Activated naive CD8-positive, alpha-beta T cell treated with anti-CD3 and anti-CD28 coated beads, Interleukin-2, amount 50 U/mL, for 24 hours (primary cell): ENCODE measurements at regions not wholly inside any gene's neighbourhood (a gene's known extent, or its start where the extent isn't known, plus 50 kb on each side); places are given as distances from the start of the nearest gene placed in this dataset.

ENCODE experiments used
- ATAC-seq: fragments of 150-1000 bp; cut with Tn5 transposase; one replicate; pipeline ENCODE4 v1.10.0; 2021
- DNase-seq: peaks from one replicate; pipeline ENCODE4 v3.0.0; 2021
- H3K27ac Mint-ChIP-seq: one replicate; pipeline ENCODE4 v1.8.0; 2021; ENCODE audit warnings: mild to moderate bottlenecking, mixed read lengths
- H3K27me3 Mint-ChIP-seq: one replicate; pipeline ENCODE4 v1.8.0; 2021; ENCODE audit warnings: mixed read lengths
- H3K36me3 Mint-ChIP-seq: one replicate; pipeline ENCODE4 v1.8.0; 2021; ENCODE audit warnings: low read depth, mixed read lengths
- H3K4me1 Mint-ChIP-seq: one replicate; pipeline ENCODE4 v1.8.0; 2021; ENCODE audit warnings: mixed read lengths
- H3K4me3 Mint-ChIP-seq: one replicate; pipeline ENCODE4 v1.8.0; 2021; ENCODE audit warnings: mild to moderate bottlenecking, moderate library complexity, mixed read lengths
- H3K9me3 Mint-ChIP-seq: one replicate; pipeline ENCODE4 v1.8.0; 2021; ENCODE audit warnings: mixed read lengths

GRCh38 chr14:97723819-97724218, 926.6 kb downstream of the VRK1 start:
- Mint-ChIP-seq H3K27ac (peak overlapping the region; percentile 96), H3K9me3 (peaks cover 16% of the 10 kb centered on the region), H3K4me1 (peaks cover 67% of the 10 kb centered on the region), H3K36me3 (no peaks in the 10 kb centered on the region), H3K4me3 (peak overlapping the region; percentile 82), H3K27me3 (no peaks in the 10 kb centered on the region)
- ATAC-seq (peak; percentile 31), DNase-seq (no peak)

- no peaks in the 10 kb centered on the region for H3K27me3 Mint-ChIP-seq
- peaks cover 62% of the 10 kb centered on the region for H3K4me1 Mint-ChIP-seq
- peak overlapping the region; percentile 82 for H3K4me3 Mint-ChIP-seq
- peak overlapping the region; percentile 96 for H3K27ac Mint-ChIP-seq
- peak; percentile 88 for ATAC-seq
- no peaks in the 10 kb centered on the region for H3K36me3 Mint-ChIP-seq
- DNase-seq, result peak; percentile 37
- peaks cover 17% of the 10 kb centered on the region for H3K9me3 Mint-ChIP-seq
Measured at GRCh38 chr14:97724265-97724731, 927.1 kb downstream of the VRK1 start.

- no peak for ATAC-seq
- peaks cover 54% of the 10 kb centered on the region for H3K4me1 Mint-ChIP-seq
- H3K4me3 Mint-ChIP-seq, result no peak overlapping the region
Measured at GRCh38 chr14:97726676-97727075, 929.5 kb downstream of the VRK1 start.

GRCh38 chr14:97730706-97731105, 933.5 kb downstream of the VRK1 start:
- no peaks in the 10 kb centered on the region for H3K36me3 Mint-ChIP-seq
- H3K27ac Mint-ChIP-seq, result no peak overlapping the region
- no peaks in the 10 kb centered on the region for H3K27me3 Mint-ChIP-seq
- no peak overlapping the region for H3K4me3 Mint-ChIP-seq
- no peak for ATAC-seq
- H3K9me3 Mint-ChIP-seq, result peaks cover 7% of the 10 kb centered on the region
- no peak for DNase-seq
- H3K4me1 Mint-ChIP-seq, result peaks cover 21% of the 10 kb centered on the region

More at GRCh38 chr14:97726676-97727075, 929.5 kb downstream of the VRK1 start:
- Mint-ChIP-seq H3K36me3 (no peaks in the 10 kb centered on the region), H3K27me3 (no peaks in the 10 kb centered on the region), H3K9me3 (peaks cover 12% of the 10 kb centered on the region), H3K27ac (no peak overlapping the region)
- DNase-seq, result no peak

GRCh38 chr14:97731800-97732199, 934.6 kb downstream of the VRK1 start:
- ATAC-seq (no peak), DNase-seq (no peak)
- Mint-ChIP-seq H3K27ac (no peak overlapping the region), H3K36me3 (no peaks in the 10 kb centered on the region), H3K4me3 (no peak overlapping the region), H3K4me1 (peaks cover 11% of the 10 kb centered on the region), H3K27me3 (no peaks in the 10 kb centered on the region), H3K9me3 (peaks cover 7% of the 10 kb centered on the region)

GRCh38 chr14:97747316-97747715, 950.1 kb downstream of the VRK1 start:
- Mint-ChIP-seq H3K27me3 (no peaks in the 10 kb centered on the region), H3K4me1 (no peaks in the 10 kb centered on the region), H3K9me3 (no peaks in the 10 kb centered on the region), H3K36me3 (no peaks in the 10 kb centered on the region), H3K27ac (no peak overlapping the region), H3K4me3 (no peak overlapping the region)
- ATAC-seq (no peak), DNase-seq (no peak)

GRCh38 chr14:97748616-97749015, 951.4 kb downstream of the VRK1 start:
- ATAC-seq (no peak), DNase-seq (no peak)
- no peaks in the 10 kb centered on the region for H3K27me3 Mint-ChIP-seq
- no peaks in the 10 kb centered on the region for H3K36me3 Mint-ChIP-seq
- no peaks in the 10 kb centered on the region for H3K9me3 Mint-ChIP-seq
- no peak overlapping the region for H3K4me3 Mint-ChIP-seq
- no peaks in the 10 kb centered on the region for H3K4me1 Mint-ChIP-seq
- H3K27ac Mint-ChIP-seq, result no peak overlapping the region

GRCh38 chr14:97757491-97757890, 960.3 kb downstream of the VRK1 start:
- H3K36me3 Mint-ChIP-seq, result no peaks in the 10 kb centered on the region
- no peaks in the 10 kb centered on the region for H3K27me3 Mint-ChIP-seq
- no peak overlapping the region for H3K27ac Mint-ChIP-seq
- no peaks in the 10 kb centered on the region for H3K9me3 Mint-ChIP-seq
- H3K4me3 Mint-ChIP-seq, result no peak overlapping the region
- DNase-seq (no peak), ATAC-seq (no peak)
- peaks cover 4% of the 10 kb centered on the region for H3K4me1 Mint-ChIP-seq

- Mint-ChIP-seq H3K27ac (no peak overlapping the region), H3K36me3 (no peaks in the 10 kb centered on the region)
- DNase-seq, result no peak
Measured at GRCh38 chr14:97760050-97760449, 962.9 kb downstream of the VRK1 start.

GRCh38 chr14:97762386-97762785, 965.2 kb downstream of the VRK1 start:
- ATAC-seq (no peak), DNase-seq (no peak)
- Mint-ChIP-seq H3K27me3 (no peaks in the 10 kb centered on the region), H3K27ac (no peak overlapping the region), H3K4me3 (no peak overlapping the region), H3K9me3 (no peaks in the 10 kb centered on the region), H3K4me1 (peaks cover 9% of the 10 kb centered on the region), H3K36me3 (no peaks in the 10 kb centered on the region)

More at GRCh38 chr14:97760050-97760449, 962.9 kb downstream of the VRK1 start:
- Mint-ChIP-seq H3K4me3 (no peak overlapping the region), H3K27me3 (no peaks in the 10 kb centered on the region), H3K9me3 (no peaks in the 10 kb centered on the region), H3K4me1 (peaks cover 9% of the 10 kb centered on the region)
- ATAC-seq, result no peak

GRCh38 chr14:97771340-97772045, 974.3 kb downstream of the VRK1 start:
- Mint-ChIP-seq H3K27me3 (no peaks in the 10 kb centered on the region), H3K27ac (no peak overlapping the region), H3K4me3 (no peak overlapping the region), H3K36me3 (no peaks in the 10 kb centered on the region), H3K9me3 (no peaks in the 10 kb centered on the region), H3K4me1 (no peaks in the 10 kb centered on the region)
- DNase-seq, result no peak
- ATAC-seq, result no peak

- no peak overlapping the region for H3K4me3 Mint-ChIP-seq
- peaks cover 14% of the 10 kb centered on the region for H3K4me1 Mint-ChIP-seq
- no peak overlapping the region for H3K27ac Mint-ChIP-seq
- ATAC-seq, result no peak
- DNase-seq, result no peak
- no peaks in the 10 kb centered on the region for H3K9me3 Mint-ChIP-seq
- no peaks in the 10 kb centered on the region for H3K27me3 Mint-ChIP-seq
- H3K36me3 Mint-ChIP-seq, result no peaks in the 10 kb centered on the region
Measured at GRCh38 chr14:97773598-97773997, 976.4 kb downstream of the VRK1 start.

GRCh38 chr14:97776890-97777558, 979.8 kb downstream of the VRK1 start:
- H3K27ac Mint-ChIP-seq, result no peak overlapping the region
- H3K4me3 Mint-ChIP-seq, result no peak overlapping the region
- DNase-seq, result no peak
- H3K9me3 Mint-ChIP-seq, result no peaks in the 10 kb centered on the region
- H3K36me3 Mint-ChIP-seq, result no peaks in the 10 kb centered on the region
- no peaks in the 10 kb centered on the region for H3K27me3 Mint-ChIP-seq
- H3K4me1 Mint-ChIP-seq, result peaks cover 14% of the 10 kb centered on the region
- ATAC-seq, result no peak

- ATAC-seq, result peak; percentile 57
- Mint-ChIP-seq H3K27me3 (no peaks in the 10 kb centered on the region), H3K9me3 (no peaks in the 10 kb centered on the region), H3K4me1 (peaks cover 14% of the 10 kb centered on the region), H3K27ac (no peak overlapping the region), H3K4me3 (no peak overlapping the region), H3K36me3 (no peaks in the 10 kb centered on the region)
- no peak for DNase-seq
Measured at GRCh38 chr14:97777622-97778355, 980.6 kb downstream of the VRK1 start.

GRCh38 chr14:97779140-97779539, 982.0 kb downstream of the VRK1 start:
- Mint-ChIP-seq H3K27ac (no peak overlapping the region), H3K27me3 (no peaks in the 10 kb centered on the region), H3K36me3 (no peaks in the 10 kb centered on the region), H3K9me3 (no peaks in the 10 kb centered on the region), H3K4me3 (no peak overlapping the region), H3K4me1 (peaks cover 14% of the 10 kb centered on the region)
- ATAC-seq (no peak), DNase-seq (no peak)
